ENCODE measurements at regions not wholly inside any gene's neighbourhood (a gene's known extent, or its start where the extent isn't known, plus 50 kb on each side); places are given as distances from the start of the nearest gene placed in this dataset.

DNA sequence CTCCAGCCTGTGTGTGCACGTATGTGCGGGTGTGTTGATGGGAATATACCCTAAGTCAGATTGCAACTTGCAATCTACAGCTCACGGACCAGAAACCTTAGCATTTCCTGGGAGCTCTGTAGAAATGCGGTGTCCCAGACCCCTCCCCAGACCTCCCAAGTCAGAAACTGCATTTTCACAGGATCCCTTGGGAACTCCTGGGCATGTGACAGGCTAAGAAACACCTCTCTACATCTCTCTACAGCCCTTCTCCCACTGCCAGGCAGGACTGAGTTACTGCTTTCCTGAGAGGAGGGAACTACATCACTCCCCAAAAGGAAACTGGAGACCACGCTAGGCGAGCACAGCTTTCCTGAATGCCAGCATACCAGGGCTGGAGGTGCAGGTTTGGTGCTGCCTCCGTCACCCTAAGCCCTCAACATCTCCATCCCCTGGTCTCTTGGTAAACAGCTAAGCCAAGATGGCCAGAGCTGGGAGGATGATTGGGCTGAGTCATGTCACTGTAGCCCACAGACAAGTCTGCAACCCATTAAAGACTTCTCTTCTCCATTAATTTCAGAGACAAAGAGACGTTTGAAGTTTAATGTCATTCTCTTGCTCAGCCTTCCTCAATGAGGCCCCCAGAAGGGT is 194.4 kb downstream of the BMP7 start:
- H3K4me1 ChIP-seq = no peaks in the 10 kb centered on the region
- H3K27me3 ChIP-seq = peaks cover 0 to 86% (median 65%) of the 10 kb centered on the region in 7 donors
- H3K27ac ChIP-seq = no peak overlapping the region
- no peaks in the 10 kb centered on the region for H3K36me3 ChIP-seq
- TF ChIP-seq, protein P1, sequence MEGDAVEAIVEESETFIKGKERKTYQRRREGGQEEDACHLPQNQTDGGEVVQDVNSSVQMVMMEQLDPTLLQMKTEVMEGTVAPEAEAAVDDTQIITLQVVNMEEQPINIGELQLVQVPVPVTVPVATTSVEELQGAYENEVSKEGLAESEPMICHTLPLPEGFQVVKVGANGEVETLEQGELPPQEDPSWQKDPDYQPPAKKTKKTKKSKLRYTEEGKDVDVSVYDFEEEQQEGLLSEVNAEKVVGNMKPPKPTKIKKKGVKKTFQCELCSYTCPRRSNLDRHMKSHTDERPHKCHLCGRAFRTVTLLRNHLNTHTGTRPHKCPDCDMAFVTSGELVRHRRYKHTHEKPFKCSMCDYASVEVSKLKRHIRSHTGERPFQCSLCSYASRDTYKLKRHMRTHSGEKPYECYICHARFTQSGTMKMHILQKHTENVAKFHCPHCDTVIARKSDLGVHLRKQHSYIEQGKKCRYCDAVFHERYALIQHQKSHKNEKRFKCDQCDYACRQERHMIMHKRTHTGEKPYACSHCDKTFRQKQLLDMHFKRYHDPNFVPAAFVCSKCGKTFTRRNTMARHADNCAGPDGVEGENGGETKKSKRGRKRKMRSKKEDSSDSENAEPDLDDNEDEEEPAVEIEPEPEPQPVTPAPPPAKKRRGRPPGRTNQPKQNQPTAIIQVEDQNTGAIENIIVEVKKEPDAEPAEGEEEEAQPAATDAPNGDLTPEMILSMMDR (IDR thresholded peaks at IDR 0.05) = no peak
- DNase-seq (no peak), ATAC-seq (no peak)
- 31 to 46% methylated on average over 8 of the region's 8 CpGs for WGBS, 2 donors
- no peak overlapping the region for H3K4me3 ChIP-seq
- intact Hi-C loops (cut with DNase I) = no loop called here
- peaks cover 0 to 6% (median 0%) of the 10 kb centered on the region in 11 donors for H3K9me3 ChIP-seq

DNA sequence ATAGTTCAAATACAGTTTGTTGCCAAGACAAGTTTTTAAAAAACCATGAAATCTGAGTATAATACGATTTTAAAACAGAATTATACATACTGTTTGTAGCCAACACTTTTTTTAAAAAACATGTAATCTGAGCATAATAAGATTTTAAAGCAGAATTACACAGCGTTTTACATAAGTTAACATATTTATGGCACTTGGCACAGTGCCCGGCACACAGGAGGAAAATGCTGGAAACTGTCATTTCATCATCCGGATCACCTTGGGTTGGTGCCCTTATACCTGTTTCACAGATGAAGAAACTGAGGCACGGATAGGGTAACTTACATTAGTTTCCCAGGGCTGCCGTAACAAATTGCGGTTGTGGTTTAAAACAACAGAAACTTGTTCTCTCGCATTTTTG is 193.0 kb downstream of the BMP7 start:
- DNase-seq (no peak), ATAC-seq (no peak)
- H3K4me3 ChIP-seq = no peak overlapping the region
- H3K27ac ChIP-seq = no peak overlapping the region
- 75 to 77% methylated on average over 8 of the region's 8 CpGs for WGBS, 2 donors
- TF ChIP-seq, protein P1 (IDR thresholded peaks at IDR 0.05) = no peak
- no peaks in the 10 kb centered on the region for H3K4me1 ChIP-seq
- peaks cover 0 to 19% (median 7%) of the 10 kb centered on the region in 11 donors for H3K9me3 ChIP-seq
- H3K27me3 ChIP-seq = peaks cover 0 to 72% (median 57%) of the 10 kb centered on the region in 7 donors
- no peaks in the 10 kb centered on the region for H3K36me3 ChIP-seq
- intact Hi-C loops (cut with DNase I) = no loop called here

DNA sequence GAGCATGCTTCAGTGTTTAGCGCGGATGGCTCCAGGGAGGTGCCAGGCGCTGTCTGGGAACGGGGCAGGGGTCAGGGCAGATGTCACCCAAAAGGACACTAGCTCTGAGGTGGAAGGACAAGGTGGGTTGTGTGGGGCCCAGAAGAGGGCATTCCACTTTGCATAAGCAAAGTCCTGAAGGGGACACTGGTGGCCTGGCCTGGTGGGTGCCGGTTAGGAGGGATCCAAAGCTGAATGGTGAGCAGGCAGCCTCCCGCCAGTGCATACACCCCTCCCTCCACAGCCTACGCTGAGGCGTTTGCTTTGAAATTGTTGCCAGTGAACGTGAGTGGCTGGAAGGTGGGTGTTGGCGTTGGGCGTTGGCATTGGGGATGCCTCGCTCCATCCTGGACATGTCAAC is 192.1 kb downstream of the BMP7 start:
- no peak overlapping the region for H3K27ac ChIP-seq
- intact Hi-C loops (cut with DNase I) = no loop called here
- no peak for DNase-seq
- H3K4me3 ChIP-seq = no peak overlapping the region
- no peaks in the 10 kb centered on the region for H3K36me3 ChIP-seq
- peaks cover 0 to 29% (median 17%) of the 10 kb centered on the region in 11 donors for H3K9me3 ChIP-seq
- no peak for ATAC-seq
- H3K4me1 ChIP-seq = no peaks in the 10 kb centered on the region
- TF ChIP-seq, protein P1 (IDR thresholded peaks at IDR 0.05) = no peak
- WGBS, 2 donors = 76 to 77% methylated on average over 12 of the region's 12 CpGs
- peaks cover 0 to 63% (median 48%) of the 10 kb centered on the region in 7 donors for H3K27me3 ChIP-seq

DNA sequence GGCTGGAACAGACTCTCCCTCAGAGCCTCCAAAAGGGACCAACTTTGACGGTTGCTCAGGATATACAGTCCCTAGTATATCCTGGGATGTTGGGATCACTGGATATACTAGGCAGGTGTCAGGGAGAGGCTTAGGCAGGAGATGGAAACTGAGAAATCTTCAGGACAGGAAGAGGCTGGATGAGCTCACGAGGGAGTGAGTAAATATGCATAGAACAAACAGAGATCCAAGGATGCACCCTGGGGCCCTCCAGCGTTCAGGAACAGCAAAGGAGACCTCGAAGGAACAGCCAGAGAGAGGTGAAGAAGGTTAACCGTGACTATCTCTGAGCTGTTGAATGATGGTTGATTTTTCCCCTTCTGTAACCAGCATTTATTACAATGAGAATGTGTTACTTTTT is 191.3 kb downstream of the BMP7 start:
- intact Hi-C loops (cut with DNase I) = no loop called here
- H3K36me3 ChIP-seq = no peaks in the 10 kb centered on the region
- H3K9me3 ChIP-seq = peaks cover 0 to 37% (median 21%) of the 10 kb centered on the region in 11 donors
- TF ChIP-seq, protein P1 (IDR thresholded peaks at IDR 0.05) = no peak
- no peak overlapping the region for H3K27ac ChIP-seq
- no peak for ATAC-seq
- H3K4me3 ChIP-seq = no peak overlapping the region
- no peaks in the 10 kb centered on the region for H3K4me1 ChIP-seq
- 76 to 79% methylated on average over 5 of the region's 5 CpGs for WGBS, 2 donors
- peaks cover 0 to 55% (median 40%) of the 10 kb centered on the region in 7 donors for H3K27me3 ChIP-seq
- no peak for DNase-seq
